Ovary (tissue), 7 donors: ENCODE measurements at regions not wholly inside any gene's neighbourhood (a gene's known extent, or its start where the extent isn't known, plus 50 kb on each side); places are given as distances from the start of the nearest gene placed in this dataset.

ENCODE experiments used
- DNase-seq, 5 donors: peaks; one replicate each; pipeline ENCODE4 v3.0.0-alpha.2; 2019 to 2020
- H3K27ac ChIP-seq, 2 donors: fragments of 200-600 bp; one replicate each; pipeline versions ENCODE4 v1.5.1 to v1.8.0; 2019 to 2022
- H3K27me3 ChIP-seq: fragments of 200-600 bp; one replicate; pipeline ENCODE4 v1.8.0; 2022
- H3K36me3 ChIP-seq: fragments of 200-600 bp; sonication (generic); one replicate; pipeline ENCODE4 v1.5.1; 2019
- H3K4me1 ChIP-seq: one replicate; pipeline ENCODE4 v1.8.1; 2013; ENCODE audit warnings: mild to moderate bottlenecking, moderate library complexity; ENCODE audit not compliant: insufficient read depth
- H3K4me3 ChIP-seq: fragments of 200-600 bp; sonication (generic); one replicate; pipeline ENCODE4 v1.5.1; 2017
- H3K9me3 ChIP-seq, 2 donors: fragments of 200-600 bp in 1 of 2; sonication (generic) in 1 of 2; one replicate each; pipeline versions ENCODE4 v1.5.1 to v1.8.1; 2013 to 2019; ENCODE audit warnings: mild to moderate bottlenecking in 1 of 2, moderate library complexity in 1 of 2
- CTCF ChIP-seq, 3 donors: fragments of 450-650 bp in 2 of 3; fragments of 200-600 bp in 1 of 3; IDR thresholded peaks; one replicate each; pipeline versions ENCODE4 v1.5.1 to v1.8.0; 2016 to 2022; ENCODE audit warnings: antibody characterized with exemption in 3 of 3, mild to moderate bottlenecking in 1 of 3
- EP300 ChIP-seq: sonication (generic); formaldehyde crosslinking; IDR thresholded peaks from one replicate; pipeline ENCODE4 v1.6.1; 2017; ENCODE audit warnings: antibody characterized with exemption
- POLR2A ChIP-seq: fragments of 450-650 bp; IDR thresholded peaks from one replicate; pipeline ENCODE4 v1.6.1; 2017; ENCODE audit warnings: antibody characterized with exemption, mild to moderate bottlenecking, moderate library complexity
- WGBS, 3 donors: extraction: QIAGEN DNeasy Blood & Tissue Kit in 1 of 3; methylation state at CpG; one replicate each; pipeline versions ENCODE4 v1.1.5 to v1.1.7; 2013 to 2017; 5-methylcytosine and 5-hydroxymethylcytosine counted together
- intact Hi-C, 4 donors: fragments of 100-400 bp; cut with DNase I; formaldehyde crosslinking; loops; one replicate each; pipeline versions ENCODE4 v1.11.0 to v1.15.1; 2022 to 2023
- donor health status: DM: no; HTN: no; CAD: no; lungs with moderate emphysema.
- donor health status: DM: no; HTN: no; CAD: no.
- donor health status: Bipolar disorder and iron deficiency.
- donor health status: DM: no; HTN: no; CAD: no.
- donor health status: DM: yes; HTN: yes; CAD: no.

- Histone ChIP-seq H3K9me3 (no peaks in the 10 kb centered on the region), H3K36me3 (no peaks in the 10 kb centered on the region), H3K27me3 (no peaks in the 10 kb centered on the region), H3K27ac (no peak overlapping the region), H3K4me1 (no peaks in the 10 kb centered on the region), H3K4me3 (no peak overlapping the region)
- intact Hi-C loops: loop anchor here in 1 of 4 donors (10.0 kb wide), 1 partner anchor 1375 kb away; no protein-coding TSS in a partner anchor
- TF ChIP-seq CTCF (IDR thresholded peaks at IDR 0.05) (no peak), EP300 (no peak), POLR2A (no peak)
- WGBS, 3 donors: 48 to 63% (median 52%) methylated on average over 4 of the region's 4 CpGs
- no peak for DNase-seq
Measured at GRCh38 chr3:117450026-117450425, 740.4 kb downstream of the TUSC7 start.

- no peak for TF ChIP-seq CTCF (IDR thresholded peaks at IDR 0.05)
- no peak for TF ChIP-seq EP300
- no peak for TF ChIP-seq POLR2A
- no peaks in the 10 kb centered on the region for H3K4me1 ChIP-seq
- intact Hi-C loops: loop anchor here in 1 of 4 donors (10.0 kb wide), 1 partner anchor 1371 kb away; no protein-coding TSS in a partner anchor
- WGBS, 3 donors: 84 to 86% (median 85%) methylated on average over 1 of the region's 1 CpG
- H3K27me3 ChIP-seq: no peaks in the 10 kb centered on the region
- no peaks in the 10 kb centered on the region for H3K9me3 ChIP-seq
- H3K36me3 ChIP-seq: no peaks in the 10 kb centered on the region
- H3K27ac ChIP-seq: no peak overlapping the region
- H3K4me3 ChIP-seq: no peak overlapping the region
- no peak for DNase-seq
Measured at GRCh38 chr3:117454254-117454653, 744.7 kb downstream of the TUSC7 start.

GRCh38 chr3:117454908-117455307 is 745.3 kb downstream of the TUSC7 start:
- WGBS, 3 donors: 85 to 89% (median 89%) methylated on average over 5 of the region's 5 CpGs
- TF ChIP-seq EP300 (no peak), POLR2A (no peak), CTCF (IDR thresholded peaks at IDR 0.05) (no peak)
- intact Hi-C loops: loop anchor here in 1 of 4 donors (10.0 kb wide), 1 partner anchor 1370 kb away; no protein-coding TSS in a partner anchor

GRCh38 chr3:117455782-117456181 is 746.2 kb downstream of the TUSC7 start:
- H3K36me3 ChIP-seq: no peaks in the 10 kb centered on the region
- intact Hi-C loops: loop anchor here in 1 of 4 donors (10.0 kb wide), 1 partner anchor 1369 kb away; no protein-coding TSS in a partner anchor
- no peaks in the 10 kb centered on the region for H3K27me3 ChIP-seq
- H3K4me1 ChIP-seq: no peaks in the 10 kb centered on the region
- DNase-seq: no peak
- no peak overlapping the region for H3K4me3 ChIP-seq
- 83 to 94% (median 85%) methylated on average over 6 of the region's 6 CpGs for WGBS, 3 donors
- no peaks in the 10 kb centered on the region for H3K9me3 ChIP-seq
- no peak for TF ChIP-seq POLR2A
- no peak for TF ChIP-seq CTCF (IDR thresholded peaks at IDR 0.05)
- TF ChIP-seq EP300: no peak
- H3K27ac ChIP-seq: no peak overlapping the region

More at GRCh38 chr3:117454908-117455307, 745.3 kb downstream of the TUSC7 start:
- no peak overlapping the region for H3K27ac ChIP-seq
- no peaks in the 10 kb centered on the region for H3K36me3 ChIP-seq
- DNase-seq: no peak
- no peaks in the 10 kb centered on the region for H3K9me3 ChIP-seq
- no peaks in the 10 kb centered on the region for H3K27me3 ChIP-seq
- no peaks in the 10 kb centered on the region for H3K4me1 ChIP-seq
- H3K4me3 ChIP-seq: no peak overlapping the region
